Renal pelvis (tissue), 1 donor: ENCODE measurements at regions not wholly inside any gene's neighbourhood (a gene's known extent, or its start where the extent isn't known, plus 50 kb on each side); places are given as distances from the start of the nearest gene placed in this dataset.
A peak's percentile ranks its signal among the peaks of the same experiment; 100 is the strongest.
"Not testable (repeated sequence)": the region's sequence is repeated elsewhere in the genome, so short reads cannot be mapped to it uniquely, and the experiment has no call there.

Experiments
- DNase-seq: peaks from one replicate; pipeline ENCODE4 v3.0.0-alpha.2; 2013

DNA sequence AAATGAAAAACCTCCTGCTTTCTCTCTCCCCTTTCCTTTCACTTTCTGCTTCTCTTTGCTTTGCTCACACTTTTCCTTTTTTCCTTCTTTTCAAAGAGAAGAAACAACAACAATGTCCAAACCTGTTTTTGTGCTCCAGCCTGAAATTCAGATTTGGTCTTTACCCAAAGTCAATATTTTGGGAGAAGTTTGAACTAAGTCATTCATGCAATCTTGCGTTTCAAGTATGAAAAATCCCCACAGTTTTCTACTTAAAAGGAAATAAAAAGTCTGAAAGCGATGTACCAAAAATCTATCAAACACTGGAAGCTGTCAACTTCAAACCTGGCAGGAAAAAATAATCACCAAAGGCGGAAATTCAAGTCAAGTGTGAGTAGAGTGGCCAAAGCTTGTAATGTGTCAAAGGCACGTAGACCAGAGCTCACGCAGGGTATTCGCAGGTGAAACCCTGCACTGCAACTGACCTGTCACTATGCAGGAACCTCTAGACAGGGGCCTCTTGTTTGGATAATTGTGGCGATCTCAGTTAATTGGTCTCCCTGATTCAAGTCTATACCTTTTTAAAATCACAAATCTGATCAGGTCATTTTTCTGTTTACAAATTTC, 118.8 kb upstream of the GALNT15 start:
- DNase-seq, result no peak

DNA sequence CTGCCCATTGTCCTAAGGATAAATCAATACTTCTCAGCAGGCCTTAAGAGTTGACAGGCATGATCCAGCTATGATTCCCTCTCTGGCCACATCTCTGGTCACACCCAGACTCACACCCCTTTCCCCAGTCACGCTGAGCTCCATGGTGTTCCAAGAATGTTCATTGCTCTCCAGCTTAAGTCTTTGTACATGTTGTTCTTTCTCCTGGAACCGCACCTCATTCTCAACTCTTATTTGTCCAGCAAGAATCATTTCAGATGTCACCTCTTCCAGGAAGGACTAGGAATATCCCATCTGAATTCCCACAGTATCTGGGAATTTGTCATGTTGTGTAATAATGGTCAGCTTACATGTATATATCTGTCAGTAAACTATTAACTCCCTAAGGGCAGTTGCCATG, 118.3 kb upstream of the GALNT15 start:
- no peak for DNase-seq

- DNase-seq, result no peak
These were observed 116.0 kb upstream of the GALNT15 start for GRCh38 chr3:16058521-16058920.

- DNase-seq, result no peak
These were observed 115.4 kb upstream of the GALNT15 start for GRCh38 chr3:16059081-16059537.

DNA sequence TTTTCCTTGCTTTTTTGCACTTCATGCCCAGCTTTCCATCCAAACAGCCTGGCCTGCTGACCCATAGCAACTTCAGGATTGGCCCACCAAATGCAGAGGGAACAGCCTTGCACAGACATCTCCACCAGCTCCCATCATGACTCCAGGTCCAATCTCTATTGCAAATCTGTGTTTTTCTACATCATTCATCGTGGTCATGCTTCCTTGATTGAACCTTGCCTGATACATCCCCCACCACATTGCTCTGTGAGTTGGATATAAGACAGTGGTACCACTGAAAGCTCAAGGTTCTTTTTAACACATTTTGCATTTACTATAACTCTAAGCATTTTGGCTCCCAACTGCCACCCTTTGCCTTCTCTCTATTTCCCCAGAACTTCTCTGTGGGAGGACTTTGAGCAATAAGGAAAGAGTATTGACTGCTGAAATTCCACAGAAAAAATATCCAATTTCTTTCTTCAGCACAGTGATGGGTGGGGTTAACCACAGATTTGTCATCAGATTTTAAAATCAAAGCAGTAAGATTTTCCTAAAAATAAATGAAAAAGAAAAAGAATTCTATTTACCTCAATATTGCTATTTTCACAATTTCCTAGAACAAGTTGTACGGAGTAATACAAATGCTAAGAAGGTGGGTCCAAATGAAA, 114.6 kb upstream of the GALNT15 start:
- no peak for DNase-seq

GRCh38 chr3:16060358-16060852, 114.1 kb upstream of the GALNT15 start:
- DNase-seq, result no peak

GRCh38 chr3:16060945-16061344, 113.5 kb upstream of the GALNT15 start:
- DNase-seq, result no peak

- DNase-seq, result no peak
These were observed 113.0 kb upstream of the GALNT15 start for GRCh38 chr3:16061491-16061890.

- no peak for DNase-seq
These were observed 110.9 kb upstream of the GALNT15 start for GRCh38 chr3:16063603-16064002.

DNA sequence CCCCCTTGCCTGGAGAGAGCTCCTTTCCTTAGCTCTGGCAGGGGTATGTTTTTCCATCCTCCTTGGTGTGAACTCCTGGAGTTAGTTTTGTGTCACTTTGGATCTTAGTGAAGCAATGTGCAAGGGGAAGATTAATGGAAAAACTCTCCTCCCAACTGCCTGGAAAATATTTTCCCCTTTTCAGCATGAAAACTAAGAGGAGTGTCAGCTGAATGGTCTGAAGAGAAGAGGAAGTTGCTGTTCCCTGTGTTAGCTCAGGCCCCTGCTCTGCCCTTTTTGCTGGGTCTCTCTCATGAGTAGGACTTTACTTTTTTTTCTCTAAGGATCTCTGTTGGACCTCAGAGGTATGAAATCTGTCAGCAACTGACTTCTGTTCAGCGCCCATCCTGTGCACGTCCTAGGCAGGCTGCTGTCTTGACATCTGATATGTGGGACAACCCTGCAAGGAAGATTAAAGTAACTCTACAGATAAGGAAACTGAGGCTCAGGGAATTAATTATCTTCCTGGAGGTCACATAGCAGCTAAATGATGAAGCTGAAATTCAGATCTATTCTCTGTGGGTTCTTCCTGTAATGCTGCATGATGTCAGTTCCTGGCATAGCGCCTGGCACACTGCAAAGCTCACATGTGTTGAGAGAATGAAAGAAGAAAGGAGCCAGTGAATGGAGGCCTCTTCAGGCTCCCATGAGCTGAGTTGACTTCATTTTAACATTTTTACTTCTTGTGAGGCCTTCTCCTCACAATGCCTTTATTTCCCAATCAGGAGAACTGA, 109.7 kb upstream of the GALNT15 start:
- DNase-seq, result no peak

- no peak for DNase-seq
These were observed 107.9 kb upstream of the GALNT15 start for GRCh38 chr3:16066545-16066944.

GRCh38 chr3:16066975-16067374, 107.5 kb upstream of the GALNT15 start:
- DNase-seq, result no peak

DNA sequence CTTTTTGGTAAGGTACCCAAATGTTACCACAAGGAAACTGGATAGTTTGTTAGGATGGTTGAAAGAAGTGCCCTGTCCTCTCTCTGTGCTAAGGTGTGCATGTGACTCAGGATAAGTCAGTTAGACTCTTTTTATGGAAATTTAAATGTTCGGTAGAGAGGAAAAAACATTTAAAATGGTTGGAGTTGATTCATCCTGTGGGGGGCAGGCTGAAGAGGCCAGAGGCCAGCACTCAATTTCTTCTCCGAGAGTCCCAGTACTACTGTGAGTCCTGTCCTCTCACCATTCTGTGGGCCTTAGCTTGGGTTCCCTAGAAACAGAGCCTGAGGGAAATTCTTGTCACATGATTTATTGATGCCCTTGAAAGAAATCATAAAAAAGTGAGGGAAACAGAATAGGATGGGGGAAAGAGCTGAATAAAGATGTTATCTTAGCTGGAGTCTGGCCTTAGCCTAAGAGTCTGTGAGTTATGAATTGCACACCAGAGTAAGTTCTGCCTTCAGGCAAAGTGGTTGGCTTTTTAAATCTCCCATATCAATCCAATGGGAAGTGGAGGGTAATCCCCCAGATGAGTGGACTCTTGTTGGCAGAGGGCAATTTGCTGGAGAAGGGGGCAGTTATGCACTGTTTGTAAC, 106.5 kb upstream of the GALNT15 start:
- peak; percentile 38 for DNase-seq

GRCh38 chr3:16069149-16069922, 105.1 kb upstream of the GALNT15 start:
- DNase-seq, result no peak

DNA sequence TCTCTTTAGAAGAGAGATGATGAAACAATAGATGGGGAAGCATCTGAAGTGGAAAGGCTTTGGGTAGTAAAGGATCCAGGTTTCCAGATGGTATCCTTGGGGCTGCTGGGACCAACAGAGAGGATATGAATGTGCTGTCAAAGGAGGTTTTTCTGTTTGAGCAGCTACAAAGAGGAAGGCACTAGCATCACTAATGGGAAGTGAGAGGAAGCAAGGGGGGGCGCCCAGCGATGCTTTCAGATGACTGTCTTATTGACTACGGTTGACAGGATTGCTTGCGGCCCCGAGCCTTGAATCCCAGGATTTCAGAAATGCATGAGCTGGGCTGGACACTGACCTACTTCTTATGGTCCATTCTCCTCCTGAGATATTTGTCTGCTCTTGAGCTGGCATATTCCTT, 103.8 kb upstream of the GALNT15 start:
- DNase-seq, result no peak

DNA sequence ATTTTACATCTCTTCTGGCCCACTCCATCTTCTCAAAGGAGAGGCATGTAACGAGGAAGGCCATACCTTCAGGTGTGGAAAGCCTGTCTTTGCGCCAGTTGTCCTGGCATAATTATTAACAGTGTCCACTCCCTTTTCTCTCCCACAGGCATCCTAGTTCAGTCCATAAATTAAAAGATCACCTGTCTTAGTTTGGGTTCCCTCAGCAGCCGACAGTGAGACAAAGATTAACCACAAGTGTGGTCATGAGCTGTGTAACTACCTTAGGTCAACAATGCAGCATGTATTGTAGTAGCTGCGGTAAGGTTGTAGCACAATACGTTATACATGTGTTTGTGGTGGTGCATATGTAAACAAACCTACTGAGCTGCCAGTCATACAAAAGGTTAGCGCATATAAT, 103.3 kb upstream of the GALNT15 start:
- DNase-seq, result no peak

DNA sequence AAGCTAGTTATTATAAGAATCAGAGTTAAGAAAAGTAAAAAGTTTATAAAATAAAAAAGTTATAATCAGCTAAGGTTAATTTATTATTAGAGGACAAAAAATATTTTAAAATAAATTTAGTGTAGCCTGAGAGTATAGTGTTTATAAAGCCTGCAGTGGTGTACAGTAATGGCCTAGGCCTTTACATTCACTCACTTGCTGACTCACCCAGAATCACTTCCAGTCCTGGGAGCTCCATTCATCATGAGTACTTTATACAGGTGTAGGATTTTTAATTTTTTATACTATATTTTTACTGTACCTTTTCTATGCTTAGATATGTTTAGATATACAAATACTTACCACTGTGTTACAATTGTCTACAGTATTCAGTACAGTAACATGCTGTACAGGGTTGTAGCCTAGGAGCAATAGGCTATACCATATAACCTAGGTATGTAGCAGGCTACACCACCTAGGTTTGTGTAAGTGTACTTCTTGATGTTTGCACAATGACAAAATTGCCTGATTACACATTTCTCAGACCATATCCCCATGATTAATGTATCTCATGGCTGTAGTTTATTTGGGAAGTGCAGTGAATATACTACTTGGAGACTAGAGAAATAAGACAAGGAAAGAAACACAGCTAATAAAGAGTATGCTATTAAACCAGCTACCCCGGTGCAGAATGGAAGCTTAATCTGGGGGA, 101.9 kb upstream of the GALNT15 start:
- DNase-seq, result no peak

- DNase-seq, result no peak
These were observed 101.3 kb upstream of the GALNT15 start for GRCh38 chr3:16073203-16073602.

DNA sequence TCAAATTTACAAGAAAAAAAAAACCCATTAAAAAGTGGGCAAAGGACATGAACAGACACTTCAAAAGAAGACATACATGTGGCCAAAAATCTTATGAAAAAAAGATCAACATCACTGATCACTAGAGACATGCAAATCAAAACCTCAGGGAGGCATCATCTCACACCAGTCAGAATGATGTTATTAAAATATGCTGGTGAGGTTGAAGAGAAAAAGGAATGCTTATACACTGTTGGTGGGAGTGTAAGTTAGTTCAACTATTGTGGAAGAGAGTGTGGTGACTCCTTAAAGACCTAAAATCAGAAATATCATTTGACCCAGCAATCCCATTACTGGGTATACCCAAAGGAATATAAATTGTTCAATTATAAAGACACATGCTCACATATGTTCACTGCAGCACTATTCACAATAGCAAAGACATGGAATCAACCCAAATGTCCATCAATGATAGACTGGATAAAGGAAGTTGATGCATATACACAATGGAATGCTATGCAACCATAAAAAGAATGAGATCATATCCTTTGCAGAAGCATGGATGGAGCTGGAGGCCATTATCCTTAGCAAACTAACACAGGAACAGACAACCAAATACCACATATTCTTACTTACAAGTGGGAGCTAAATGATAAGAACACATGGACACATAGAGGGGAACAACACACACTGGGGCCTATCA, 100.3 kb upstream of the GALNT15 start:
- not testable (repeated sequence) for DNase-seq

GRCh38 chr3:16075647-16076046, 98.8 kb upstream of the GALNT15 start:
- DNase-seq, result no peak
